ENCODE measurements at regions not wholly inside any gene's neighbourhood (a gene's known extent, or its start where the extent isn't known, plus 50 kb on each side); places are given as distances from the start of the nearest gene placed in this dataset.
"Not testable (repeated sequence)": the region's sequence is repeated elsewhere in the genome, so short reads cannot be mapped to it uniquely, and the experiment has no call there.

GRCh38 chr3:102687851-102688555 is 253.2 kb downstream of the ZPLD1 start:
- DNase-seq = no peak

- DNase-seq = no peak
These were observed 253.7 kb downstream of the ZPLD1 start for GRCh38 chr3:102688556-102688930.

GRCh38 chr3:102691507-102691906 is 256.7 kb downstream of the ZPLD1 start:
- no peak for DNase-seq

GRCh38 chr3:102699104-102699818 is 264.4 kb downstream of the ZPLD1 start:
- DNase-seq = no peak

- no peak for DNase-seq
These were observed 265.0 kb downstream of the ZPLD1 start for GRCh38 chr3:102699819-102700140.

- DNase-seq = no peak
These were observed 278.1 kb downstream of the ZPLD1 start for GRCh38 chr3:102712896-102713295.

GRCh38 chr3:102714567-102714966 is 279.8 kb downstream of the ZPLD1 start:
- DNase-seq = no peak

- DNase-seq = no peak
These were observed 280.3 kb downstream of the ZPLD1 start for GRCh38 chr3:102715030-102715697.

GRCh38 chr3:102718651-102719050 is 283.8 kb downstream of the ZPLD1 start:
- no peak for DNase-seq

GRCh38 chr3:102722317-102722716 is 287.5 kb downstream of the ZPLD1 start:
- DNase-seq = no peak

- no peak for DNase-seq
These were observed 292.5 kb downstream of the ZPLD1 start for GRCh38 chr3:102727340-102727739.

- DNase-seq = not testable (repeated sequence)
These were observed 297.8 kb downstream of the ZPLD1 start for GRCh38 chr3:102732581-102732980.

GRCh38 chr3:102733791-102734563 is 299.2 kb downstream of the ZPLD1 start:
- DNase-seq = no peak

GRCh38 chr3:102735311-102735710 is 300.5 kb downstream of the ZPLD1 start:
- no peak for DNase-seq

- no peak for DNase-seq
These were observed 301.6 kb downstream of the ZPLD1 start for GRCh38 chr3:102736288-102736974.

- DNase-seq = no peak
These were observed 302.1 kb downstream of the ZPLD1 start for GRCh38 chr3:102736975-102737304.

GRCh38 chr3:102737353-102737752 is 302.5 kb downstream of the ZPLD1 start:
- DNase-seq = no peak

GRCh38 chr3:102741105-102741504 is 306.3 kb downstream of the ZPLD1 start:
- no peak for DNase-seq

GRCh38 chr3:102741694-102742093 is 306.9 kb downstream of the ZPLD1 start:
- no peak for DNase-seq

- DNase-seq = no peak
These were observed 311.1 kb downstream of the ZPLD1 start for GRCh38 chr3:102745881-102746280.

GRCh38 chr3:102747611-102748010 is 312.8 kb downstream of the ZPLD1 start:
- no peak for DNase-seq

- no peak for DNase-seq
These were observed 313.8 kb downstream of the ZPLD1 start for GRCh38 chr3:102748646-102749045.

- no peak for DNase-seq
These were observed 315.5 kb downstream of the ZPLD1 start for GRCh38 chr3:102750322-102750721.

Data from NCI-H1436 (cell line).